ENCODE measurements at regions not wholly inside any gene's neighbourhood (a gene's known extent, or its start where the extent isn't known, plus 50 kb on each side); places are given as distances from the start of the nearest gene placed in this dataset.
"Not testable (repeated sequence)": the region's sequence is repeated elsewhere in the genome, so short reads cannot be mapped to it uniquely, and the experiment has no call there.

DNA sequence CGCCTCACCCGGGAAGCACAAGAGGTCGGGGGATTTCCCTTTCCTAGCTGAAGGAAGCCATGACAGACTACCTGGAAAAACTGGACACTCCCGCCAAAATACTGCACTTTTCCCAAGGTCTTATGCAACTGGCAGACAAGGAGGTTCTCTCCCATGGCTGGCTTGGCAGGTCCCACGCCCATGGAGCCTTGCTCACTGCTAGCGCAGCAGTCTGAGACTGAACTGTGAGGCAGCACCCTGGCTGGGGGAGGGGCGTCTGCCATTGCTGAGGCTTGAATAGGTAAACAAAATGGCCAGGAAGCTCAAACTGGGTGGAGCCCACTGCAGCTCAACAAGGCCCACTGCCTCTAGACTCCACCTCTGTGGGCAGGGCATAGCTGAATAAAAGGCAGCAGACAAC, 92.1 kb downstream of the C4BPA start:
- H3K36me3 ChIP-seq (ENCODE audit: low read depth); ATAC-seq; H3K4me3 ChIP-seq; H3K4me1 ChIP-seq (ENCODE audit: low read depth); DNase-seq; intact Hi-C loops (cut with DNase I, micrococcal nuclease); H3K9me3 ChIP-seq: not testable (repeated sequence)

- H3K4me1 ChIP-seq (ENCODE audit: low read depth); H3K9me3 ChIP-seq; intact Hi-C loops (cut with DNase I, micrococcal nuclease); DNase-seq; ATAC-seq; H3K36me3 ChIP-seq (ENCODE audit: low read depth); H3K4me3 ChIP-seq: not testable (repeated sequence)
These were observed 97.5 kb downstream of the C4BPA start for GRCh38 chr1:207201534-207201933.

GRCh38 chr1:207202480-207202879, 98.4 kb downstream of the C4BPA start:
- intact Hi-C loops (cut with DNase I, micrococcal nuclease), result no loop called here
- Histone ChIP-seq H3K4me1 (ENCODE audit: low read depth) (no peaks in the 10 kb centered on the region), H3K9me3 (no peaks in the 10 kb centered on the region), H3K4me3 (no peak overlapping the region), H3K36me3 (ENCODE audit: low read depth) (no peaks in the 10 kb centered on the region)
- no peak for TF ChIP-seq CTCF (IDR thresholded peaks at IDR 0.05)
- DNase-seq, result no peak
- ATAC-seq, result no peak

DNA sequence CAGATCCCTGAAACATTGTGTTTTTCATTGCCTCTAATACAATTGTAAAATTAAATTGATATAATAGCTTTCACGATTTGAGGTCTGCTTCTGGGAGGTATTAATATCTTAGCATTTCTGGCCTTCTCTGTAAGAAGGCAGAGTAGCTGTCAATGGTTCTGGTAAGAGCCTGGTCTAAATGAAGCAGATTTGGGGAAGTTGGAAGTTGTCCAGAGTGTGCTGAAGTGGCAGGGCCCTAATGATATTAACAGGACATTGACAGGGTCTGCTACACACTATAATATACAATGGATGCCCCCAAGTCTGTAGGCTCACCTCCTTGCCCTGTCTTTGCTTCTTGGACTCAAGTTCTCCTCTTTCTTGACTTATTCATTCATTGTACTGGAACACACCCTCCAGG, 99.5 kb downstream of the C4BPA start:
- Histone ChIP-seq H3K4me3 (no peak overlapping the region), H3K4me1 (ENCODE audit: low read depth) (no peaks in the 10 kb centered on the region), H3K36me3 (ENCODE audit: low read depth) (no peaks in the 10 kb centered on the region), H3K9me3 (no peaks in the 10 kb centered on the region)
- ATAC-seq (no peak), DNase-seq (peak in 1 of 3 donors; percentile 6)
- intact Hi-C loops (cut with DNase I, micrococcal nuclease), result no loop called here
- no peak for TF ChIP-seq CTCF (IDR thresholded peaks at IDR 0.05)

GRCh38 chr1:207205614-207206061, 101.6 kb downstream of the C4BPA start:
- H3K4me1 ChIP-seq (ENCODE audit: low read depth), result no peaks in the 10 kb centered on the region
- TF ChIP-seq CTCF (IDR thresholded peaks at IDR 0.05), result no peak
- intact Hi-C loops (cut with DNase I, micrococcal nuclease), result no loop called here
- H3K9me3 ChIP-seq, result no peaks in the 10 kb centered on the region
- no peak overlapping the region for H3K4me3 ChIP-seq
- H3K36me3 ChIP-seq (ENCODE audit: low read depth), result no peaks in the 10 kb centered on the region
- ATAC-seq (no peak), DNase-seq (no peak)

- H3K4me3 ChIP-seq; H3K9me3 ChIP-seq; H3K36me3 ChIP-seq (ENCODE audit: low read depth); DNase-seq; ATAC-seq; H3K4me1 ChIP-seq (ENCODE audit: low read depth); intact Hi-C loops (cut with DNase I, micrococcal nuclease): not testable (repeated sequence)
These were observed 104.7 kb downstream of the C4BPA start for GRCh38 chr1:207208691-207209090.

DNA sequence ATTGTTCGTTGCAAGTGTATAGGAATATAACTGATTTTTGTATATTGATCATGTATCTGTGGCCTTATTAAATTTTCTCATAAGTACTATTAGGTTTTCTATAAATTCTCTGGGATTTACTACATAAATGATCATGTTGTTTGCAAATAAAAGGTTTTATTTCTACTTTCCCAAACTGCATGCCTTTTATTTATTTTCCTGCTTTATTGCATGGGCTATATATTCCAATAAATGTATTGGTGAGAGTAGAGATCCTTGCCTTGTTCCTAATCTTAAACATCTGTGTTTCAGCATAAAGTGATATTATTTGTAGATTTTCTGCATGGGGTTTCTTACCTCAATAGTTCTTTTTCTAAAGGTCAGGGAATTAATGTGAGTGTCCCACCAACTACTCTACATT, 107.0 kb upstream of the CD55 start:
- TF ChIP-seq CTCF (IDR thresholded peaks at IDR 0.05), result no peak
- ATAC-seq (no peak), DNase-seq (no peak)
- intact Hi-C loops (cut with DNase I, micrococcal nuclease), result no loop called here
- Histone ChIP-seq H3K36me3 (ENCODE audit: low read depth) (no peaks in the 10 kb centered on the region), H3K4me1 (ENCODE audit: low read depth) (no peaks in the 10 kb centered on the region), H3K9me3 (no peaks in the 10 kb centered on the region), H3K4me3 (no peak overlapping the region)
